Fibroblast of the conjunctiva (primary cell): ENCODE measurements at regions not wholly inside any gene's neighbourhood (a gene's known extent, or its start where the extent isn't known, plus 50 kb on each side); places are given as distances from the start of the nearest gene placed in this dataset.

Source experiments
- DNase-seq: peaks from one replicate; pipeline ENCODE4 v3.0.0-alpha.2; 2010; ENCODE audit warnings: low read depth

DNA sequence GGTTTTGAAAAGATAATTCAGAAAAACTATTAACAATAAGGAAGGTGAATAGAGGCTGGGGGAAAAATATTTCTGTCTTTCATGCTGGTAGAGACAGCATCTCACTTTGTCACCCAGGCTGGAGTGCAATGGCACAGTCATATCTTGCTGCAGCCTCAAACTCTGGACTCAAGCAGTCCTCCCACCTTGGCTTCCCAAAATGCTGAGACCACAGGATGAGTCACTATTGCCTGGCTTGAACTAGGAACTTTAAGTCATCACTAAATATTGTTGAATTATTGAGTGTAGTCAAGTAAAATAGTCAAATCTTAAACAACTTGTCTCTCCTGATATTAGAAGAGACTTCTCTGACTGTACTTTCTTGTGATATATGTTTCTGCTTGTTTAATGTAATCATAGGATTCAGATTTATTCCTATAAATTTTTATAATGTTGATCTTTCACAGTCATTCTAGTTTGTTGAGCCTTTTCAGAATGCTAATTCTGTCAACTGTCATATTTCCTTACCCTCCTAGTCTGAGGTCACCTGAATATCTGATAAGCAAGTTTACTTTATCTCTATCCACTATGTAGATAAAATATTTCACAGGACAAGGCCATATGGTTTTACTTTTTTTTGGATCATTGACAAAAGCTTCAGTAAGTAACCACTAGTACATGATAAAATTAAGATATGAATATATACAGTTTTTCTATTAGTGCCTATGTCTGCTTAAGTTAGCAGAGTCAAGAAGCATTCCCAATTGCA lies 1696.5 kb downstream of the MAT2B start:
- DNase-seq, result no peak

DNA sequence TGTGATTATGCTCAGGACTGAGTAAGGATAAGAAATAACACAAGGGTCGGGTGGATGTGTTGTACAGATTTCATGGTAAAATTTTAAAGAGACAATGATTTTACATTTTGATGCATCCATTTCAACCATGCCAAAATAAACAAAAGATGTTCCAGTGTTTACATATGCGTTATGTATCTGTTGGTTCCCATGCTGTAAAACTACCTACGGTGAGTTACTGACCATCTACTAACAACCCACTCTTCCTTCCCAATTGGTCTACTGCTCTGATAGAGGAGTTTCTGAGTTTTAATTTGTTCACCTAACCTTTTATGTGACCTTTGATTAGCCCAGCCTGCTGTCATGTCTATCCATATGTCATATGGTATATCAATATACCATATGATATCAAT lies 1697.1 kb downstream of the MAT2B start:
- DNase-seq, result no peak

DNA sequence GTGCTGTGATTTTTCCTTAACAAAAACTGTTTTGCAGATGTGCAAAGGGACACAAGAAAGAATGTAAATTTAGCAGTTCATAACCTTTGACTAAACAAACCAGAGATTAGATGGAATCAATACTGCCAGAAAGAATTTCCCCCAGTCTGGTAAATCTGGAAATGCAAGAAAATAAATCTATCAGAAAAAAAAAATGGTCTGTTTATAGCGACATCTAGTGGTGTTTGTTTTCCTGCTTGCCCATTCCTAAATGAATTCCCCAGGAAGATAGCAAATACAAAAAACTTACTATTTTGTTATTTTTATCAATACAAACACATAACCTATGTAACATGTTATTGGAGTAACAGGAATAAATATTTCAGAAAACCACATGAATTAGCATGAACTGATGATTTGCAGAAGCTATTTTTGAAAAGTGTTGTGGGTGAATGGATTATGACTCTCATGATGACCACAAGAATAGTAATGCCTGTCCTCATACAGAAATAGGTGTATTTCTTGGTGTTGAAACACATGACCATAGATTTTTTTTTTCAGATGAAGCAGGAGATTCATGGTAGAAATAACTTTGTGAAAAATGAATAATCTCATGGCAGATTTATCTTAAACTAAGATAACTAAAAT lies 1703.8 kb downstream of the MAT2B start:
- peak; percentile 13 for DNase-seq

DNA sequence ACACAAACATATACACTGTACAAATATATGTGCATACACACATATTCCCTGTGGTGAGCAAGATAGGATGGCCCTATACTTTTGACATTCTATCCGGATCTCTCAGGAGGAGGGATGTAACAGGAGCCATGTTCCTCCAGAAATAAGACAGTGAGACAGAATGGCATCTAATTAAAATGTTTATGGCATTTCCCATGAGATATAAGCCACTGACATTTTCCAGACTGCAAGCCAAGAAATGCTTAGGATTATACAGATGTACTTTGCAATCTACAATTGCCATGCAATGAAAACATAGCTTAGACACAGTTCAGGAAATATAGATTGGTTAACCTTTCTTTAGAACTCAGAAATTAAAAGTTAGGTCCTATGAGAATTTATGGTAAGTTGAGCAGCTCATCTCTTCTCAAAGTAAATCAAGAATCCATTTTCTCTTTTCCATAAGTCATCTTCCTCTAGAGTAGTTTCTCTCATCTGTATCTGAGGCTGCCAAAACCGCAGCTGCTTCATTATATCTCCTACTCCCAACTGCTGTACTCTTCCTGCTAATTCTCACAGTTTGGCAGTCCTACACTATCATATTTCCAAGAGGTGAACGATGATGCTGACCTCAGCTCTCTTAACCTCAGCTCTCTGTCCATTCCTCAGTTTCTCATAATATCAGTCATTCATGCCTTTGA lies 1719.1 kb downstream of the MAT2B start:
- no peak for DNase-seq

DNA sequence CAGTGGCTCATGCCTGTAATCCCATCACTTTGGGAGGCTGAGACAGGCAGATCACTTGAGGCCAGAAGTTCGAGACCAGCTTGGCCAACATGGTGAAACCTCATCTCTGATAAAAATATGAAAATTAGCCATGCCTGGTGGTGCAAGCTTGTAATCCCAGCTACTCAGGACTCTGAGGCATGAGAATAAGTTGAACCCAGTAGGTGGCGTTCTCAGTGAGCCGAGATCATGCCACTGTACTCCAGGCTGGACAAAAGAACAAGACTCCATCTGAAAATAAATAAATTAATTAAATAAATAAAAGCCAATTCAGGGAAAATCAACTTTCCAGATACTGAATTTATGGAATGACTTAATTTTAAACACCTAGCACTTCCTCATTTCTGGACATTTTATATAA lies 1722.1 kb downstream of the MAT2B start:
- DNase-seq, result no peak

DNA sequence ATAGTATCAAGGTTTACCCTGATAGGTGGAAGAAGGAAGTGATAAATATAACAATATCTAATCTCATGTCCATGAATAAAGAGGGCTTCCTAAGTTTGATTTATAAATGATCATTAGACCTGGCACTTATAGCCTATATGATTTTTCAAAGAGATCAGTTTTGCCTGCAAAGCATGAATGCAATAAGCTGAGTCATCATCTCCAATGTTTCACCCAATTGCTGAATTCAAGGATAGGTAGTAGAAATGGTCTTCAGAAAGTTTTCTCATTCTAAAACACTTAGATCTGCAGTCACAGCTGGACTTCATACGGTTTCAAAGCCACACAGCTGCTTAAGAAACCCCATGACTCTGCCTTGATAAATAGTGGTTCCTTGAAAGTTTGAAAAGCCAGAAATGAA lies 1722.8 kb downstream of the MAT2B start:
- no peak for DNase-seq

DNA sequence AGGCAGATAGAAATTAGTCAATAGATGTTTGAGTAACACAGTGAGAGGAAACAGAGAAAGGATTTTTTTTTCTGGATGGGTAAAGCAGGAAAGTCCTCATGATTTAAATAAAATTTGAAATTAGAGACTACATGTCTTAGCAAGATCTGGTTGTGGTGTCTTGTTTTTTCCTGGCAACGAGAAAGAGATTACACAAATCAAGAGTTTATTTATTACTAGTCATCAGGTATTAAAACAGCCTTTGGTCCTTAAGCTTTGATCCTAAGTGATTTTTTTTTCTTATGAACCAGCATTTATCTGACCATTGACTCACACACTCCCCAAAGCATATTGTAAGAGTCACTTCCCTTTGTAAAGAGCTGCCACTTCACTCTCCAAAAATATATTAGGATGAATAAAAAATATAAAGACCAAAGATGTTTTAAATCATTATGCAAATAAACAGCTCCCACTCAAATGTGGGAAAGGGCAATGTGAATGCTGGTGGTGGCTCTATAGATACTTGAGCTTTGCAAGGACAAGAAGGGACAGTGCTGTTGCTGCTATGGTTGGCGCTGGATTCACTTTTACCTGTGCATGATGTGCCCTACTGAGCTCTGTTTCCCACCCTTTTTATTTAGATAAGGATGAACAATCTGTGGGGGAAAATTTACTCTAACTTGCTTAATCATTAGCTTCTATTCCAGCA lies 1726.5 kb downstream of the MAT2B start:
- no peak for DNase-seq

DNA sequence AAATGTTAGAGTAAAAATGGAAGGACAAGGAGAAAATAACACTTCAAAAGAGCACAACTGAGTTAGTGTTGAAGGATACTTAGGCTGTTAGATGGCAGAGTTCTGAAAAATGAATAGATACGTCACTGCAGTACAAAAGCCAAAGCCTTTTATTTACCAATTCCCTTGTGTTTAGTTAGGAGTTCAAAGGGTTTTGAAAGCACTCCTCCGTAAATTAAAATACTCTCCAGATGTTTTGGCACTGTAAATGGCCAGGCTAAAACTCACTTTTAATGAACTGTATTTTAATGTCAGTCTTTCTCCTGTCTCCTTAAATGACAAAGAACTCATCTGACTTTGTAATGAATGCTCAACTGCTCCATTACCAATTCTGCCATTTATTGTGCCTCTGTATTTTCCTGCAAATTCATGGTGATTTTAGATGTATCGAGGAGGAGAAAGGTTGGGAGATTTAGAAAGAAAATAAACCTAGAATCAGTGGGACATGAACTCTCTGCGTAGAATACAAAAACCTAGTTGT lies 1727.2 kb downstream of the MAT2B start:
- no peak for DNase-seq

DNA sequence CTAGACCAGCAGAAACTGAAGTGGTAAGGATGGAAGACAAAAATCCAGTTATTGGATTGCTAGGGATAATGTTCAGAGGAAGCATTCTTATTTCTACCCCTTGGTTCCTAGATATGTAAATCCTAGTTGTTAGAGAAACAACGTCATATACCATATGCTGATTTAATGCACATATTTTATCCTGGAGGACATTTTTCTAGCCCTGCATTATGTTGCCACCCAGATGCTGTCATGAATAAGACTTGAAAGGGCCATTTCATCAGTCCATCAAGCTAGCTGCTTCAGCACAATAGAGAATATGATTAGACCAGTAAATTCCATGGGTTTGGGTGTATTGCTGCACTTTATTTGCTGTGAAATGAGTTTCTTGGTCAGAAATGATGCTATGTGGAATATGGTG lies 1736.4 kb downstream of the MAT2B start:
- no peak for DNase-seq

DNA sequence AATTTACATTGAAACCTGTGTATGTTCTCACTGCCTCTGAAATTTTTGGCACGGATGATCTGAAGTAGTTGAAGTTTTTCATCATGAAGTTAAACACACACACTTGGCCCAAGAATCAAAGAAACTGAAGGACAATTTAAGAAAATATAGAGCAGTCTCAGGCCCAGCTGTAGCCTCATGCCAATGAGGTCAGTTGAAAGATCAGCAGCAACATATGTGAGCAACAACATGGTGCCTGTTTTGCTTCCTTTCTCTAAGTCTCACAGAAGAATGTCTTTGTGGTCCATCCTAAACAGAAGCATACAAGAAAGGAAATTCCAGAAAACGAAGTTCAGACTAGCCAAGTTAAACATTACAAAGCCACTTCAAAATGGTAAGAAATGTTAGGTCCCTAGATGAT lies 1737.2 kb downstream of the MAT2B start:
- no peak for DNase-seq

DNA sequence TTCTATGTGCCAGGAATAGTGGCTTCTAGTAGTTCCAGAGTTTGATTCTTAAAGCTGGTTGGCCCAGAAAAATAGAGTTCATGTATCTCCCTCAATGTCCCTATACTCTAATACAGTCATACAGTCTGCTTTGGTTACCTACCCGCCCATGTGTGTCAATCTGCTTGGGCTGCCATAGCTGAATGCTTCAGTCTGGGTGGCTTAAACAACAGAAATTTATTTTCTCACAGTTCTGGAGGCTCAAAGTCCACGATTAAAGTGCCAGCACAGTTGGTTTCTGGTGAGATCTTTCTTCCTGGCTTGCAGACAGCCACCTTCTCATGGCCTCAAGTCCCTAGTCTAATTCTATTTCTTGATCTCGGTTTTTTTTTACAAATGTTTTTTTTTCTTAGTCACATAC lies 1739.0 kb downstream of the MAT2B start:
- DNase-seq, result no peak

DNA sequence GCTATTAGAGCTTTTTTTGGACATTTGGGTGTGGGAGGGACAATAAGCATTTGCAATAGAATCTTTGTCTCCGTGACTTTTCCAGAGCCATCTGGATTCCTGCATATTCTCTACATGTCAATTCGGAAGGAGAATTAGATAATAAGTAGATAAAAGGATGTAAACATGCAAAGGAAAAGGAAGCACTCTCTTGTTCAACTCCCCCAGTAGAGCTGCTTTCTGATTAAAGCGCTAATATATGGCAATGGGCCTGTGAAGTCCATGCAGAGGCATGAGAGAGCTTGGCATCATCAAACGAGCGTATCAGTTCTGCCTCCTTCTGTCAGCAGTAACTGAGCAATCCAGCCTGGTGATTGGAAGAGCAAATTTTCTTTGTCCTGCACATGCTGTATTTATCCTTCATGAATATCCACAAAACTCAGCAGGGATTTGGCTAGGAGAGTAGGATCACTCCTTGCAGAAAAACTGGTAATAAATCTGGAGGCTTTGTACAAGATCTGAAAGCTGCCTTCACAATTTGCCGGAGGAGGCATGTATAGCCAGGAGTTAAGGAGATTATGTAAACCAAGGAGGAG lies 1752.9 kb downstream of the MAT2B start:
- no peak for DNase-seq

DNA sequence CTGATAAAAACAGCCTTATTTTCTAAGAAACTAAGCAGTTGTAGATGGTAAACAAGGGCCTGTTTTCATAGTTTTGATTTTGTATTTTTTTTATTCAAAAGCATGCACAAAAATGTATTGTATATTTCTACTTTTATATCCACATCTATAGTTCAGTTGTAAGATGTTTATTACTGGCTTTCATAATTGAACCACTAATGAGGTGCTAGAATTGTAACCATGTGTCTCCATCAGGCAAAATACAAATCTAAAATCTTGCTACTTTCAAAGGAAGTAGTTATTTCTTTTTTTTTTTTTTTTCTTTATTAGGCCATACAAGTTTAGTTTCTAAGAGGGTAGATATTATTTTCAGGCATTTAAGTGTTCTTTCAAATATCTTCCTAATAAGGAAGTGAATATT lies 1755.0 kb downstream of the MAT2B start:
- no peak for DNase-seq

DNA sequence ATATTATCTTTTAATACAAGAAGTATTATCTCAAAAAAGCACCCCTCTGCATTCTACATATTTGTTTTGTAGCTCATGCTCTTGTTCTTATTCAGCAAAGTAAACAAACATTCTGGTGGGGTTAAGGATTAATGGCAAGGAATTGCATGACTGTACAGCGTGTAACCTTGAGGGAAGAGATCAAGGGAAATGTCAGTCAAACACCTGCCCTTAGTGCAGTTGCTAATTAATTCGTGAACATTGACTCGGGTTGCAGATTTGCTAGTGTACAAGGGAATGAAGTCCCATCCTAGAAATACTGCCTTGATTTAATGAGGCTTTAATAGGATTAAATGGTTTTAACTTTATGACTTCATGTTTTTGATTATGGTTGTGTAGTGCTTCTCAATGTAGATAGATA lies 1758.1 kb downstream of the MAT2B start:
- DNase-seq, result no peak

DNA sequence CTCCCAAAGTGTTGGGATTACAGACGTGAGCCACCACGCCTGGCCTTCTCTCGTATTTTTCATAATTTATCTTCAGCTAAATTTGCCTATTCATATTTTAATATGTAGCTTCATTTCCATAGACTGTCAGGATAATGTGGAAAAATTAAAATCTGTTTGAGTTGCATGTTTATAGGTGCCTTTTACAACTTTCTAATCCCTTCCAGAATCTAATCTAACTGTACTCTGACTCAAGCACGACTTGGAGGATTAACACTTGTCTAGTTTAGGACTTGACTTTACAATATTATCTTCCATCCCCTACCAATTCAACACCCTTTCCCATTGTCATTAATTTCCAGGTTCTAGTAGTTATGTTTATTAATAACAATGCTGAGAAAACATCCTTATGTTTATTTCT lies 1761.5 kb downstream of the MAT2B start:
- no peak for DNase-seq

DNA sequence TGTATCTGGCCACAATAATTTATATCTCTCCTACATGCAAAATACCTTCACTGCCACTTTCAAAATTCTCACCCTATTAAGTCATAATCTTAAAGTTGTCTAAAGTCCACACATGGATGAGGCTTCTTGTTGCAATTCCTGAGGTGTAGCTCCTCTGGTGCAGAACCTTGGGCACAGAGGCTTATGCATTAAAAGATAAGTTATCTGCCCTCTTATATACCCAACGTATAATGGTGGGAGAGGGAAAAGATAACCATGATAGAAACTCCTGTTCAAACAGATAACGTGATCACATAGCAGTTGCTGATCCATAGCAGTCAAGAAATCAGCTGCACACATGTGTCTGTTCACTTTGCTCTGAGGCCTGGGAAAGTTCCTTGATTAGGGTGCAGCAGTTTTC lies 1767.0 kb downstream of the MAT2B start:
- no peak for DNase-seq

DNA sequence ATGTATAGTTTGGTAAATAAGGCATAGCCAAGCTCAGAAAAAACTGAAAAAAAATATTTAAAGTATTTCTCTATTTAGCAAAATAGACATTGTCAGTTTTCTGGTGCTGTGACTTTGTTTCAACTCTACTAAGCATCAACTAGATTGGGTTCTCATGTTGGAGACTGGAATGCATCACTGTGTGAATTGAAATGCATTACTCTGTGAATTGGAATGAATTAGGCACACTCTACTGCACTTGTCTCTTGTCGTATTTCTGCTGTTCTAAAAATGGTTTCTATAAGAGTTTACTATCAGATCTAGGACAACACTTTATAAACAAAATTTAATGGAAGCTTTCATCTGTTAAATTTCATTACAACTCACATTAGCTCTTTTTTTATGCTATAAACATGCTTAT lies 1772.2 kb downstream of the MAT2B start:
- no peak for DNase-seq

DNA sequence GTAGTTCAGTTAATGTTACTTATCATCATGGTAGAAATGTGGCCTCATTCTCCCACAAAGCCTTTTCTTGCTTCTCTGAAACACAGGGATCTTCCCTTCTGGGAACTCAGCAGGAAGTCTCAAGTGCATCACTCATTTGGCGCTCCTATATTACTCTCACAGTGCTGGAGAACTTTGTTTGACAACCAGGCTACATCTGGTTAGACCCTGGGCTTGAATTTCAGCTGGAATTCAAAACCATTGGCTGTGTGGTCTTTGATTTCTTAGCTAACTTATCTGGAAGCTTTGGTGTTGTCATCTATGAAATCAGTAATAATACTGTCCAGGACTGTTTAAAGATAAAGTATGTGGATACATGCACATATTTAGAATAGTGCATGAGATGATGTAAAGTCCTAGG lies 1777.1 kb downstream of the MAT2B start:
- DNase-seq, result no peak

DNA sequence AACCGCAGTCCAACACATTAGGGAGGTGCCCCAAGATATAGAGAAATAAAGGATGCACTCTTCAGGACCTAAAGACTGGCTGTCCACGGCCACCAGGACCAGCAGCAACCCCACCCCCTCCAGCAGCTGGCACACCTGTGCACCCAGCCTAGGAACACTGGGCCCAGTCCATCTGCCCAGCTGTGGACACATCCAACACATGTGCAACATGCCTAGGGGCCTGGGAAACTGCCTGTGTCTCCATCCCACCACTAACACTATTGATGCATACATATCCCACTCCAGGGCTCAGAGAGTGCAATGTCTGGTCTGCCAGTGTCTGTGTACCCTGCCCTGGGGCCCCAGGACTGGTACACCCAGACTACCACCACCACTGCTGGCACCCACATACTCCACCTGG lies 1781.3 kb downstream of the MAT2B start:
- no peak for DNase-seq

DNA sequence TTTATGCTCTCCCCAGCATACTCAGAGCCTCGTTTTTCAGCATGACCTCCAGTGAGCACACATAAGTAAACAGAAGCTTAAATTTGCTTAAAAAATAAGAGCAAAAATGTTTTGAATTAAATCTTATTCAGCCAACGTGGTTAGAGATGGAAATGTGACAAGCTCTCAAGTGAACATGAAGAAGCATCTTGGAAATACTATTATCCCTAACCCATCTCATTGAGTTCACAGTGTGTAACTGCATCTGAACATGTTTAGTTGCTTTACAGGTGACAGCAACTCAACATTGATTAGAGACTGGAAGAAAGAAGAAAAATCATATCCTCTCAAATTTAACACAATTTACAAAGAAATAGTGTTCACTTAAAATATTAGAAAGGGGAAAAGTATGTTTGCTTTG lies 1785.1 kb downstream of the MAT2B start:
- DNase-seq, result no peak

DNA sequence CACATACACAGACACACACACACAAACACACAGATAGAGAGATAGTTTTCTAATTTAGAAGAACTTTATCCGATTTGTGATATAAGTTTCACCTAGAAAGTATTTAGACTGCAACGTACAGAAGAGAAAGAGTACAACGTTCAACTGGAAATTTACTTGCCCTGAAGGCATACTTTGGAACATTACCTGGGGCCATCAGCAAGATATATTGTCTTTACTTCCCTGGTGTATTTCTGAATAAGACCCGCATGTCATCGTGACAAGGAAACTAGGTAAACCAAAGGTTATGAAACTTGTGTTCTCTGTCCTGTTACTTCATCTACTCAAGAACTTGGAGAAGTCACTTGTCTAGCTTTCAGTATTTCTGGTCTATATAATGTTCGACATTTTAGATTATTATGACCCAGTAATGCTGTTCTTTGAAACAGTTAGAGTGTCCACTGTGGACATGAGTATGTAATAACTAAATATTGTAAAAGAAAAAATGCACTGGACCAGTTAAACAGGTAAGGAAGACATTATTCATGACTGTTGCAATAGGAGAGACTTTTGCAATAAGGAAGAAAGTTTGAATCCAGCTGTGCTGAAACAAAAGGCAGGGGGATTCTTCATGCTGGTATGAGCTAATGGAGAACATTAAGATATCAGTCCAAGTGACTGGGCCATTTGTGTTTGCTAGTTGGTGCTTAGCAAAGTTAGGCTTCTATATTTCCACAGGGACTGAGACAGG lies 1791.1 kb downstream of the MAT2B start:
- DNase-seq, result no peak
